ENCODE measurements at regions not wholly inside any gene's neighbourhood (a gene's known extent, or its start where the extent isn't known, plus 50 kb on each side); places are given as distances from the start of the nearest gene placed in this dataset.

GRCh38 chr18:64539847-64540246, 391.0 kb upstream of the LINC00305 start:
- FAIRE-seq = no peak

GRCh38 chr18:64528646-64529045, 379.8 kb upstream of the LINC00305 start:
- TF ChIP-seq CTCF (IDR thresholded peaks at IDR 0.05; ENCODE audit: borderline replicate concordance, extremely low read depth, insufficient read depth) = no peak
- Histone ChIP-seq H3K4me1 (ENCODE audit: control insufficient read depth in 2 of 3, insufficient read depth in 2 of 3, low read depth in 1 of 3, low read length in 3 of 3) (no peaks in the 10 kb centered on the region), H3K36me3 (ENCODE audit: control insufficient read depth in 2 of 3, insufficient read depth in 3 of 3, low read length in 3 of 3) (no peaks in the 10 kb centered on the region), H3K4me3 (ENCODE audit: low read length in 3 of 3) (no peak overlapping the region), H3K27me3 (ENCODE audit: control insufficient read depth, insufficient read depth, low read length) (no peaks in the 10 kb centered on the region), H3K27ac (ENCODE audit: low read depth in 2 of 2, low read length in 2 of 2) (no peak overlapping the region), H3K9me3 (ENCODE audit: control insufficient read depth in 2 of 3, insufficient read depth in 1 of 3, low read length in 3 of 3) (no peaks in the 10 kb centered on the region), H3K9ac (ENCODE audit: low read length in 3 of 3) (no peak overlapping the region)
- FAIRE-seq (no peak), DNase-seq (no peak)
- intact Hi-C loops (cut with DNase I) = no loop called here

More at GRCh38 chr18:64539847-64540246, 391.0 kb upstream of the LINC00305 start:
- Histone ChIP-seq H3K9me3 (ENCODE audit: control insufficient read depth in 2 of 3, insufficient read depth in 1 of 3, low read length in 3 of 3) (no peaks in the 10 kb centered on the region), H3K27ac (ENCODE audit: low read depth in 2 of 2, low read length in 2 of 2) (no peak overlapping the region), H3K4me1 (ENCODE audit: control insufficient read depth in 2 of 3, insufficient read depth in 2 of 3, low read depth in 1 of 3, low read length in 3 of 3) (no peaks in the 10 kb centered on the region), H3K36me3 (ENCODE audit: control insufficient read depth in 2 of 3, insufficient read depth in 3 of 3, low read length in 3 of 3) (no peaks in the 10 kb centered on the region), H3K9ac (ENCODE audit: low read length in 3 of 3) (no peak overlapping the region), H3K4me3 (ENCODE audit: low read length in 3 of 3) (no peak overlapping the region), H3K27me3 (ENCODE audit: control insufficient read depth, insufficient read depth, low read length) (no peaks in the 10 kb centered on the region)
- intact Hi-C loops (cut with DNase I) = no loop called here
- no peak for DNase-seq
- TF ChIP-seq CTCF (IDR thresholded peaks at IDR 0.05; ENCODE audit: borderline replicate concordance, extremely low read depth, insufficient read depth) = no peak

- intact Hi-C loops (cut with DNase I) = no loop called here
- DNase-seq (no peak), FAIRE-seq (no peak)
- TF ChIP-seq CTCF (IDR thresholded peaks at IDR 0.05; ENCODE audit: borderline replicate concordance, extremely low read depth, insufficient read depth) = no peak
- no peak overlapping the region for H3K9ac ChIP-seq (ENCODE audit: low read length in 3 of 3)
- no peaks in the 10 kb centered on the region for H3K9me3 ChIP-seq (ENCODE audit: control insufficient read depth in 2 of 3, insufficient read depth in 1 of 3, low read length in 3 of 3)
- no peaks in the 10 kb centered on the region for H3K27me3 ChIP-seq (ENCODE audit: control insufficient read depth, insufficient read depth, low read length)
- no peak overlapping the region for H3K27ac ChIP-seq (ENCODE audit: low read depth in 2 of 2, low read length in 2 of 2)
- no peaks in the 10 kb centered on the region for H3K36me3 ChIP-seq (ENCODE audit: control insufficient read depth in 2 of 3, insufficient read depth in 3 of 3, low read length in 3 of 3)
- no peaks in the 10 kb centered on the region for H3K4me1 ChIP-seq (ENCODE audit: control insufficient read depth in 2 of 3, insufficient read depth in 2 of 3, low read depth in 1 of 3, low read length in 3 of 3)
- no peak overlapping the region for H3K4me3 ChIP-seq (ENCODE audit: low read length in 3 of 3)
These were observed 370.3 kb upstream of the LINC00305 start for GRCh38 chr18:64519201-64519600.

GRCh38 chr18:64518191-64518590, 369.3 kb upstream of the LINC00305 start:
- Histone ChIP-seq H3K9ac (ENCODE audit: low read length in 3 of 3) (no peak overlapping the region), H3K36me3 (ENCODE audit: control insufficient read depth in 2 of 3, insufficient read depth in 3 of 3, low read length in 3 of 3) (no peaks in the 10 kb centered on the region), H3K9me3 (ENCODE audit: control insufficient read depth in 2 of 3, insufficient read depth in 1 of 3, low read length in 3 of 3) (no peaks in the 10 kb centered on the region), H3K27ac (ENCODE audit: low read depth in 2 of 2, low read length in 2 of 2) (no peak overlapping the region), H3K4me1 (ENCODE audit: control insufficient read depth in 2 of 3, insufficient read depth in 2 of 3, low read depth in 1 of 3, low read length in 3 of 3) (no peaks in the 10 kb centered on the region), H3K27me3 (ENCODE audit: control insufficient read depth, insufficient read depth, low read length) (no peaks in the 10 kb centered on the region), H3K4me3 (ENCODE audit: low read length in 3 of 3) (no peak overlapping the region)
- no peak for FAIRE-seq
- intact Hi-C loops (cut with DNase I) = no loop called here
- DNase-seq = no peak
- no peak for TF ChIP-seq CTCF (IDR thresholded peaks at IDR 0.05; ENCODE audit: borderline replicate concordance, extremely low read depth, insufficient read depth)

All from kidney (tissue), 13 donors.